ENCODE measurements at regions not wholly inside any gene's neighbourhood (a gene's known extent, or its start where the extent isn't known, plus 50 kb on each side); places are given as distances from the start of the nearest gene placed in this dataset.

DNA sequence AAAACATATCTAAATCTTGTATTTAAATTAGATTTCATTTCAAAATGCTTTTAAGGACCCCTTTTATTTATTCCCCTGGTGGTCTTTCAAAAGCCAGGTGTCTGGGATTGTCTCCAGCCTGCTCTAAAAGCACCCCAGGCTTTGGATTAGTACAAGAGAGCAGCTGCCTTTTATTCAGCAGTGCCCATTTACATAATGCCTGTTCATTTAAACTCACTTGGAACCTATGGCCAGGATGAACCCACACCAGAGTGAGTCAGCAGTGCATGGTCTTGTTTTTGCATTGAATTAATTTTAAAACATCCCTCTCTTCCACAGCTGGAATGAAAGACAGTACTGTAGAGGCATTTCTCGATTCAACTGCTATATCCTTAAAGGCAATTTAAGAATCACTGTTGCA, 64.1 kb upstream of the TENM3 start:
- Mint-ChIP-seq H3K4me1 (no peaks in the 10 kb centered on the region), H3K27me3 (no peaks in the 10 kb centered on the region), H3K27ac (no peak overlapping the region), H3K4me3 (no peak overlapping the region), H3K36me3 (no peaks in the 10 kb centered on the region), H3K9me3 (no peaks in the 10 kb centered on the region)
- POLR2A ChIA-PET: no interaction called here
- ATAC-seq (replicated peaks in 1 of 4): no peak
- Histone ChIP-seq H3K9me3 (no peaks in the 10 kb centered on the region), H3K4me1 (ENCODE audit: control insufficient read depth in 1 of 2, extremely low read depth in 1 of 2, insufficient read depth in 2 of 2, low read length in 2 of 2) (no peaks in the 10 kb centered on the region), H3K27me3 (replicated peaks in 1 of 2; ENCODE audit: control insufficient read depth in 2 of 2, extremely low read depth in 1 of 2, insufficient read depth in 2 of 2, low read length in 1 of 2) (no peaks in the 10 kb centered on the region), H3K4me3 (ENCODE audit: control insufficient read depth in 1 of 2, extremely low read depth in 1 of 2, low read length in 1 of 2) (no peak overlapping the region), H3K36me3 (ENCODE audit: control insufficient read depth in 2 of 2, extremely low read depth in 1 of 2, insufficient read depth in 1 of 2, low read length in 1 of 2) (no peaks in the 10 kb centered on the region), H3K27ac (ENCODE audit: low read length) (no peak overlapping the region)
- no peak for DNase-seq
- no CpG with 5 or more reads among the region's 1 CpG for WGBS (ENCODE audit: insufficient coverage)
- CTCF ChIA-PET: no interaction called here

DNA sequence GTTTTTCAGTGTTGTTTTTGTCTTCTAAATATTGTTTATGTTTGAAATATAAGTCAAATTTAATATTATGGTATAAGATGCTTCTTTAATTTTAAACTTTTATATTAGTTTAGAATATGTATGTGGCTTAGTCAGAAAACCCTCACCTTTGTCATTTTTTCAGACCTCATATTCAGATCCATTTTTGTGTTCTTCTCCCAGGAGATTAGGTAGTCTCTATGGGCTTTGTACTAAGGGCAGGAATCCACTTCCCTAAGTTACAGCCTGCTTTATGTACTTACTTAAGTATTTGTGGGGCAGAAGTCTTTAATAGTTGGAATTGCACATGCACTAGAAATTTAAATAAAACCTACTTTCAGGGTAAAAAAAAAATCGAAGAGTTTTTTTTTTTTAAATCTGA, 63.5 kb upstream of the TENM3 start:
- WGBS (ENCODE audit: insufficient coverage): no CpG with 5 or more reads among the region's 1 CpG
- ATAC-seq (replicated peaks in 1 of 4) (no peak), DNase-seq (no peak)
- H3K27me3 Mint-ChIP-seq: no peaks in the 10 kb centered on the region
- Histone ChIP-seq H3K27me3 (replicated peaks in 1 of 2; ENCODE audit: control insufficient read depth in 2 of 2, extremely low read depth in 1 of 2, insufficient read depth in 2 of 2, low read length in 1 of 2) (no peaks in the 10 kb centered on the region), H3K36me3 (ENCODE audit: control insufficient read depth in 2 of 2, extremely low read depth in 1 of 2, insufficient read depth in 1 of 2, low read length in 1 of 2) (no peaks in the 10 kb centered on the region), H3K27ac (ENCODE audit: low read length) (no peak overlapping the region), H3K9me3 (no peaks in the 10 kb centered on the region), H3K4me3 (ENCODE audit: control insufficient read depth in 1 of 2, extremely low read depth in 1 of 2, low read length in 1 of 2) (no peak overlapping the region), H3K4me1 (ENCODE audit: control insufficient read depth in 1 of 2, extremely low read depth in 1 of 2, insufficient read depth in 2 of 2, low read length in 2 of 2) (no peaks in the 10 kb centered on the region)
- H3K36me3 Mint-ChIP-seq: no peaks in the 10 kb centered on the region
- ChIA-PET POLR2A (no interaction called here), CTCF (no interaction called here)
- H3K4me3 Mint-ChIP-seq: no peak overlapping the region
- H3K9me3 Mint-ChIP-seq: no peaks in the 10 kb centered on the region
- H3K4me1 Mint-ChIP-seq: no peaks in the 10 kb centered on the region
- no peak overlapping the region for H3K27ac Mint-ChIP-seq

DNA sequence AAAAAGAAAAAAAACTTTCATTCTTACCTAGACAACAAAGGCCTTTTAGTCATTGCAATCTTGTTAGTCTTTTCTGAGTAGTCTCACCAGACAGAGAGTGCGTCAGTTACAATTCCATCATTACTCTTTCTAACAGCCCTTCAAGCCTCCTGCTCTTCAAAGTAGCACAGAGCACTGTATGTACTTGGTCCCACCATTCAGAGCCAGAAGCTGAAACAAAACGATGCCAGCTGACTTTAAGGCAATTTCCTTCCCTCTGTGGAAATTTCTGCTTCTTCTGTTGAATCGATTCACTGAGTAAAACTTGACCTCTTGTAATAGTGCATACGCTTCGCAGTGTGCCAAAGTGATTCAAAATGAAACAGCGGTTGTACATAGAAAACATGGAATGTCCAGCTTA, 57.7 kb upstream of the TENM3 start:
- Mint-ChIP-seq H3K27me3 (no peaks in the 10 kb centered on the region), H3K4me3 (no peak overlapping the region), H3K9me3 (no peaks in the 10 kb centered on the region), H3K36me3 (no peaks in the 10 kb centered on the region), H3K27ac (no peak overlapping the region), H3K4me1 (no peaks in the 10 kb centered on the region)
- DNase-seq (no peak), ATAC-seq (replicated peaks in 1 of 4) (no peak)
- Histone ChIP-seq H3K9me3 (no peaks in the 10 kb centered on the region), H3K4me3 (ENCODE audit: control insufficient read depth in 1 of 2, extremely low read depth in 1 of 2, low read length in 1 of 2) (no peak overlapping the region), H3K27ac (ENCODE audit: low read length) (no peak overlapping the region), H3K4me1 (ENCODE audit: control insufficient read depth in 1 of 2, extremely low read depth in 1 of 2, insufficient read depth in 2 of 2, low read length in 2 of 2) (no peaks in the 10 kb centered on the region), H3K27me3 (replicated peaks in 1 of 2; ENCODE audit: control insufficient read depth in 2 of 2, extremely low read depth in 1 of 2, insufficient read depth in 2 of 2, low read length in 1 of 2) (no peaks in the 10 kb centered on the region), H3K36me3 (ENCODE audit: control insufficient read depth in 2 of 2, extremely low read depth in 1 of 2, insufficient read depth in 1 of 2, low read length in 1 of 2) (no peaks in the 10 kb centered on the region)
- 100% methylated on average over 1 of the region's 6 CpGs for WGBS (ENCODE audit: insufficient coverage)
- POLR2A ChIA-PET: no interaction called here
- CTCF ChIA-PET: no interaction called here

DNA sequence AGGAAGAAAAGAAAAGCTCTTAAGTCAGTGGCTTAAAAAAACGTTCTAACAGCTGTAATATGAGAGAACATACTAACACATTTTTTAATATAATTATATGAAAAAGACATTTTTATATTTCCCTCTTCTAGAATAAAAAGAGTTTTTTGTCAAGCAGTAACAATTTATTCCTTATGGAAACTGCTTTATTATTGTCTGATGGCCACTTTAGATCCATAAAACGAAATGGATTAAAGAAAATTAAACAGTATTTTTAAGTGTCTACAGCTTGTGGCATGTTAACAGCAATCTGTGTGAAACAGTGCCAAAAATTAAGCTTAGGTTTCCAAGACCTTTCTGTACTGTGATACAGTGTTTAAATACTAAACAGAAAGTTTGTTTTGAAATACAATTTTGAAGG, 55.5 kb upstream of the TENM3 start:
- no peaks in the 10 kb centered on the region for H3K36me3 Mint-ChIP-seq
- H3K9me3 ChIP-seq: no peaks in the 10 kb centered on the region
- H3K27me3 Mint-ChIP-seq: no peaks in the 10 kb centered on the region
- DNase-seq (no peak), ATAC-seq (replicated peaks in 1 of 4) (no peak)
- H3K4me1 ChIP-seq (ENCODE audit: control insufficient read depth in 1 of 2, extremely low read depth in 1 of 2, insufficient read depth in 2 of 2, low read length in 2 of 2): no peaks in the 10 kb centered on the region
- WGBS (ENCODE audit: insufficient coverage): 78% methylated on average over 1 of the region's 2 CpGs
- ChIA-PET POLR2A (no interaction called here), CTCF (no interaction called here)
- no peak overlapping the region for H3K4me3 Mint-ChIP-seq
- H3K4me1 Mint-ChIP-seq: no peaks in the 10 kb centered on the region
- H3K27ac Mint-ChIP-seq: no peak overlapping the region
- H3K27ac ChIP-seq (ENCODE audit: low read length): no peak overlapping the region
- no peaks in the 10 kb centered on the region for H3K36me3 ChIP-seq (ENCODE audit: control insufficient read depth in 2 of 2, extremely low read depth in 1 of 2, insufficient read depth in 1 of 2, low read length in 1 of 2)
- no peak overlapping the region for H3K4me3 ChIP-seq (ENCODE audit: control insufficient read depth in 1 of 2, extremely low read depth in 1 of 2, low read length in 1 of 2)
- H3K9me3 Mint-ChIP-seq: no peaks in the 10 kb centered on the region
- no peaks in the 10 kb centered on the region for H3K27me3 ChIP-seq (replicated peaks in 1 of 2; ENCODE audit: control insufficient read depth in 2 of 2, extremely low read depth in 1 of 2, insufficient read depth in 2 of 2, low read length in 1 of 2)

DNA sequence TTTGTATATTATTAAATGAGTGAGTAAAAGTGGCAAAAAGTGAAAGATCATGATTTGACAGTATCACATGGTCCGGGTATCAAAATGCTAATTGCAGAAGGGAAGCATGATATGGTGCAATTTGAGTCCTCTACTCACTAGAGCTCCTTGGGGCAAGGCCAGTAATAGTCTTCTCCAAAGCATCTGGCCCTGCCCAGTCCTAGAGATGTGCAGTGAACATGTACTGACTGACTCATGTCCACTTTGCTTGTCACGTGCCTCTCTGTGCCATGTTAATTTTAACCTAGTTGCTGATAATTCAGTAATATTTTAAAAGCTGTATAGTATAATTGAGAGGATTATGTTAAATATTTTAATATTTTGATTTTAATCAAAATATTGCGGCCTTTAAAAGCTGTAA, 54.6 kb upstream of the TENM3 start:
- Histone ChIP-seq H3K27me3 (replicated peaks in 1 of 2; ENCODE audit: control insufficient read depth in 2 of 2, extremely low read depth in 1 of 2, insufficient read depth in 2 of 2, low read length in 1 of 2) (no peaks in the 10 kb centered on the region), H3K9me3 (no peaks in the 10 kb centered on the region), H3K4me1 (ENCODE audit: control insufficient read depth in 1 of 2, extremely low read depth in 1 of 2, insufficient read depth in 2 of 2, low read length in 2 of 2) (no peaks in the 10 kb centered on the region), H3K4me3 (ENCODE audit: control insufficient read depth in 1 of 2, extremely low read depth in 1 of 2, low read length in 1 of 2) (no peak overlapping the region), H3K27ac (ENCODE audit: low read length) (no peak overlapping the region), H3K36me3 (ENCODE audit: control insufficient read depth in 2 of 2, extremely low read depth in 1 of 2, insufficient read depth in 1 of 2, low read length in 1 of 2) (no peaks in the 10 kb centered on the region)
- DNase-seq (no peak), ATAC-seq (replicated peaks in 1 of 4) (no peak)
- H3K4me1 Mint-ChIP-seq: no peaks in the 10 kb centered on the region
- H3K27me3 Mint-ChIP-seq: no peaks in the 10 kb centered on the region
- no CpG with 5 or more reads among the region's 3 CpGs for WGBS (ENCODE audit: insufficient coverage)
- H3K36me3 Mint-ChIP-seq: no peaks in the 10 kb centered on the region
- POLR2A ChIA-PET: no interaction called here
- no peak overlapping the region for H3K27ac Mint-ChIP-seq
- CTCF ChIA-PET: no interaction called here
- no peak overlapping the region for H3K4me3 Mint-ChIP-seq
- no peaks in the 10 kb centered on the region for H3K9me3 Mint-ChIP-seq

DNA sequence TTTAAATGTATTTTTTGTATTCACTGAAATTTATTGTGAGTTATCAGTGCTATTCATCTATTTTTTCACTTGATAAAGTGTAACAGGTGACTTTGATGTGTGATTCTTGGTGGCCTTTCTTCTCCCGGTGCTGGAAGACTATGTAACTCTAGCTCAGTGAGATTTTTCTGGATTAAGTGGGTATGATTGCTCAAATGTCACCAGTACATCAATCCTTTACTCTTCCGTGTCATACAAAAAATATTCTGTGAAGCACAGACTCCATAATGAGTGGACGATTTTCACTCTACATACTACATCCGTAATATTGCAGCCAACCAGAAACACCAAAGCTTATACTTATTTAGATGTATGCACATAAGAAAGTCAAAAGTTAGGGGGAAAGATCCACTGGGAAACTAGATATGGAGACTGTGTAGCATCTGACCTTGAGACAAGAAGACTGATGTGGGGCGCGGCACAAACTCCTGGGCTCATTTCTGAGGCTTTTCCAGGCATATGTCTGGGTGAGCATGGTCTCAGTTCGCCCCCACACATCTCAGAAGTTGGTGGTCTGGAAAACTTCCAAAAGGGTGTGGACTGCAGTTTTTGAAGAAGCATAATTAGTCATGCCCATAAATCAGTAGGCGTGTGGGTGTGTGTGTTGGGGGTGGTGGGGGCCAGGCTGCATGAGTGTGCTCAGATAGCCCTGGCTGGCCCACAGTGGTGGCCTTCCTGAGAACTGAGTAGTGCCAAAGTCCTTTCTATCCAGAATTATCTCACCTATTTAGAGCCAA, 53.9 kb upstream of the TENM3 start:
- WGBS (ENCODE audit: insufficient coverage): 22% methylated on average over 3 of the region's 8 CpGs
- no peaks in the 10 kb centered on the region for H3K27me3 ChIP-seq (replicated peaks in 1 of 2; ENCODE audit: control insufficient read depth in 2 of 2, extremely low read depth in 1 of 2, insufficient read depth in 2 of 2, low read length in 1 of 2)
- Mint-ChIP-seq H3K36me3 (no peaks in the 10 kb centered on the region), H3K27ac (no peak overlapping the region), H3K27me3 (no peaks in the 10 kb centered on the region), H3K4me1 (no peaks in the 10 kb centered on the region), H3K9me3 (no peaks in the 10 kb centered on the region), H3K4me3 (no peak overlapping the region)
- H3K4me1 ChIP-seq (ENCODE audit: control insufficient read depth in 1 of 2, extremely low read depth in 1 of 2, insufficient read depth in 2 of 2, low read length in 2 of 2): no peaks in the 10 kb centered on the region
- no peaks in the 10 kb centered on the region for H3K36me3 ChIP-seq (ENCODE audit: control insufficient read depth in 2 of 2, extremely low read depth in 1 of 2, insufficient read depth in 1 of 2, low read length in 1 of 2)
- no peak overlapping the region for H3K4me3 ChIP-seq (ENCODE audit: control insufficient read depth in 1 of 2, extremely low read depth in 1 of 2, low read length in 1 of 2)
- ATAC-seq (replicated peaks in 1 of 4): no peak
- ChIA-PET POLR2A (no interaction called here), CTCF (no interaction called here)
- no peak for DNase-seq
- no peak overlapping the region for H3K27ac ChIP-seq (ENCODE audit: low read length)
- H3K9me3 ChIP-seq: no peaks in the 10 kb centered on the region

DNA sequence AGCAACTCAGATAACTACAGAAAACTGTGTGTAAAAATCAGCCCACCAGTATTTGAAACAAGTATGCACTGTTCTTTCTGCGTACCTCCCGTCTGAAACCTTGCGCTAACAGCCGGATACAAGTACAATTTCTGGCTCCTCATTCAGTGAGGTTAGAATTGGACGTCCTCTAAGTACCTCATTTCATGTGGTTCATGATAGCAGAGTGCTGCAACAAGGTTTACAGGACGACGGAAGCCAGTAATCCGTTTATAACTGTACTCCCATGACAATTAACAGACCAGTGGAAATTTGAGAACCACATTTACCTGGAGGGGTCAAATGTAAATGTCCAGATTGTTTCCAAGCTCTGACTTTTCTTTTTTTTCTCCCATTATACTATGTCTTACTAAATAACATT, 52.9 kb upstream of the TENM3 start:
- ATAC-seq (replicated peaks in 1 of 4) (no peak), DNase-seq (no peak)
- Histone ChIP-seq H3K4me1 (ENCODE audit: control insufficient read depth in 1 of 2, extremely low read depth in 1 of 2, insufficient read depth in 2 of 2, low read length in 2 of 2) (no peaks in the 10 kb centered on the region), H3K4me3 (ENCODE audit: control insufficient read depth in 1 of 2, extremely low read depth in 1 of 2, low read length in 1 of 2) (no peak overlapping the region), H3K36me3 (ENCODE audit: control insufficient read depth in 2 of 2, extremely low read depth in 1 of 2, insufficient read depth in 1 of 2, low read length in 1 of 2) (no peaks in the 10 kb centered on the region), H3K9me3 (no peaks in the 10 kb centered on the region), H3K27ac (ENCODE audit: low read length) (no peak overlapping the region), H3K27me3 (replicated peaks in 1 of 2; ENCODE audit: control insufficient read depth in 2 of 2, extremely low read depth in 1 of 2, insufficient read depth in 2 of 2, low read length in 1 of 2) (no peaks in the 10 kb centered on the region)
- ChIA-PET POLR2A (no interaction called here), CTCF (interaction anchor here in 1 of 2 donors (0.6 kb wide), 1 partner anchor 18 kb away, joined by 3 read pairs; no protein-coding TSS in a partner anchor)
- Mint-ChIP-seq H3K36me3 (no peaks in the 10 kb centered on the region), H3K4me3 (no peak overlapping the region), H3K27me3 (no peaks in the 10 kb centered on the region), H3K27ac (no peak overlapping the region), H3K4me1 (no peaks in the 10 kb centered on the region), H3K9me3 (no peaks in the 10 kb centered on the region)
- WGBS (ENCODE audit: insufficient coverage): 96% methylated on average over 4 of the region's 8 CpGs
